Stimulated activated CD8-positive, alpha-beta memory T cell treated with anti-CD3 and anti-CD28 coated beads, Interleukin-7, amount 100 ng/mL, for 48 hours (primary cell): ENCODE measurements at regions not wholly inside any gene's neighbourhood (a gene's known extent, or its start where the extent isn't known, plus 50 kb on each side); places are given as distances from the start of the nearest gene placed in this dataset.
"Not testable (repeated sequence)": the region's sequence is repeated elsewhere in the genome, so short reads cannot be mapped to it uniquely, and the experiment has no call there.

Source experiments
- DNase-seq, 2 donors: peaks; one replicate each; pipeline ENCODE4 v3.0.0-alpha.2; 2020; ENCODE audit warnings: low read depth in 1 of 2; ENCODE audit errors: extremely low read depth in 1 of 2

GRCh38 chr1:195763907-195764374, 844.3 kb downstream of the KCNT2 start:
- DNase-seq = no peak

- DNase-seq = no peak
Measured at GRCh38 chr1:195763146-195763906, 844.9 kb downstream of the KCNT2 start.

GRCh38 chr1:195761104-195761503, 847.1 kb downstream of the KCNT2 start:
- DNase-seq = no peak

GRCh38 chr1:195756109-195756508, 852.1 kb downstream of the KCNT2 start:
- DNase-seq = no peak

GRCh38 chr1:195754874-195755273, 853.4 kb downstream of the KCNT2 start:
- DNase-seq = no peak

GRCh38 chr1:195754303-195754702, 853.9 kb downstream of the KCNT2 start:
- DNase-seq = no peak

- no peak for DNase-seq
Measured at GRCh38 chr1:195748969-195749368, 859.3 kb downstream of the KCNT2 start.

- DNase-seq = no peak
Measured at GRCh38 chr1:195745189-195746010, 862.8 kb downstream of the KCNT2 start.

- DNase-seq = no peak
Measured at GRCh38 chr1:195744256-195744655, 864.0 kb downstream of the KCNT2 start.

GRCh38 chr1:195740862-195741261, 867.4 kb downstream of the KCNT2 start:
- no peak for DNase-seq

GRCh38 chr1:195738966-195739650, 869.1 kb downstream of the KCNT2 start:
- DNase-seq = no peak

GRCh38 chr1:195735140-195735539, 873.1 kb downstream of the KCNT2 start:
- DNase-seq = no peak

GRCh38 chr1:195733826-195734225, 874.4 kb downstream of the KCNT2 start:
- no peak for DNase-seq

GRCh38 chr1:195733408-195733807, 874.8 kb downstream of the KCNT2 start:
- no peak for DNase-seq

GRCh38 chr1:195731385-195731784, 876.9 kb downstream of the KCNT2 start:
- no peak for DNase-seq

GRCh38 chr1:195723796-195724194, 884.4 kb downstream of the KCNT2 start:
- no peak for DNase-seq

GRCh38 chr1:195722852-195723795, 885.1 kb downstream of the KCNT2 start:
- not testable (repeated sequence) for DNase-seq

- not testable (repeated sequence) for DNase-seq
Measured at GRCh38 chr1:195722146-195722545, 886.1 kb downstream of the KCNT2 start.

- DNase-seq = no peak
Measured at GRCh38 chr1:195721210-195721971, 886.8 kb downstream of the KCNT2 start.

- DNase-seq = no peak
Measured at GRCh38 chr1:195717651-195718050, 890.6 kb downstream of the KCNT2 start.
